ENCODE measurements at regions not wholly inside any gene's neighbourhood (a gene's known extent, or its start where the extent isn't known, plus 50 kb on each side); places are given as distances from the start of the nearest gene placed in this dataset.

DNA sequence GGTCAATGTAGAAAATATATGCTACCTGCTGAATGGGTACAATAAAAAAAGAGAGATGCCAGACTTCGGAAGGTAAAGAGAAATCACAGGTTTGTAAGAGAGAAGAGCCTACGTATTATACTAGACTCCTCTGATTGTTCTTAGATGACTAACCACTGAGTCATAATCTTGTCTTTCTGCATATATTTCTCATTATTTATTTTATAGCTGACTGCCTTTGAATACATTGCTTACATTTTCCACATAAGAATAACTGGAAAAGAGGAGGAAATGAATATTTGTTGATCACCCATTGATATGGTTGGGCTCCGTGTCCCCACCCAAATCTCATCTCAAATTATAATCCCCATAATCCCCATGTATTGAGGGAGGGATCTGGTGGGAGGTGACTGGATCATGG, 90.3 kb upstream of the RAB27B start:
- TF ChIP-seq POLR2A (IDR thresholded peaks at IDR 0.05; ENCODE audit: low read depth, low read length) (no peak), RCOR1 (IDR thresholded peaks at IDR 0.05; ENCODE audit: insufficient replicate concordance, low read length) (no peak), CEBPB (IDR thresholded peaks at IDR 0.05; ENCODE audit: low read depth, low read length) (no peak), FOS (IDR thresholded peaks at IDR 0.05; ENCODE audit: low read depth, low read length) (peak; percentile 79)
- TF ChIP-seq, protein P1, sequence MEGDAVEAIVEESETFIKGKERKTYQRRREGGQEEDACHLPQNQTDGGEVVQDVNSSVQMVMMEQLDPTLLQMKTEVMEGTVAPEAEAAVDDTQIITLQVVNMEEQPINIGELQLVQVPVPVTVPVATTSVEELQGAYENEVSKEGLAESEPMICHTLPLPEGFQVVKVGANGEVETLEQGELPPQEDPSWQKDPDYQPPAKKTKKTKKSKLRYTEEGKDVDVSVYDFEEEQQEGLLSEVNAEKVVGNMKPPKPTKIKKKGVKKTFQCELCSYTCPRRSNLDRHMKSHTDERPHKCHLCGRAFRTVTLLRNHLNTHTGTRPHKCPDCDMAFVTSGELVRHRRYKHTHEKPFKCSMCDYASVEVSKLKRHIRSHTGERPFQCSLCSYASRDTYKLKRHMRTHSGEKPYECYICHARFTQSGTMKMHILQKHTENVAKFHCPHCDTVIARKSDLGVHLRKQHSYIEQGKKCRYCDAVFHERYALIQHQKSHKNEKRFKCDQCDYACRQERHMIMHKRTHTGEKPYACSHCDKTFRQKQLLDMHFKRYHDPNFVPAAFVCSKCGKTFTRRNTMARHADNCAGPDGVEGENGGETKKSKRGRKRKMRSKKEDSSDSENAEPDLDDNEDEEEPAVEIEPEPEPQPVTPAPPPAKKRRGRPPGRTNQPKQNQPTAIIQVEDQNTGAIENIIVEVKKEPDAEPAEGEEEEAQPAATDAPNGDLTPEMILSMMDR (conservative IDR thresholded peaks at IDR 0.05; ENCODE audit: low read depth, low read length): no peak
- TF ChIP-seq, protein P2, sequence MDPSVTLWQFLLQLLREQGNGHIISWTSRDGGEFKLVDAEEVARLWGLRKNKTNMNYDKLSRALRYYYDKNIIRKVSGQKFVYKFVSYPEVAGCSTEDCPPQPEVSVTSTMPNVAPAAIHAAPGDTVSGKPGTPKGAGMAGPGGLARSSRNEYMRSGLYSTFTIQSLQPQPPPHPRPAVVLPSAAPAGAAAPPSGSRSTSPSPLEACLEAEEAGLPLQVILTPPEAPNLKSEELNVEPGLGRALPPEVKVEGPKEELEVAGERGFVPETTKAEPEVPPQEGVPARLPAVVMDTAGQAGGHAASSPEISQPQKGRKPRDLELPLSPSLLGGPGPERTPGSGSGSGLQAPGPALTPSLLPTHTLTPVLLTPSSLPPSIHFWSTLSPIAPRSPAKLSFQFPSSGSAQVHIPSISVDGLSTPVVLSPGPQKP (IDR thresholded peaks at IDR 0.05; ENCODE audit: borderline replicate concordance, low read depth, low read length): no peak
- TF ChIP-seq, protein P3, sequence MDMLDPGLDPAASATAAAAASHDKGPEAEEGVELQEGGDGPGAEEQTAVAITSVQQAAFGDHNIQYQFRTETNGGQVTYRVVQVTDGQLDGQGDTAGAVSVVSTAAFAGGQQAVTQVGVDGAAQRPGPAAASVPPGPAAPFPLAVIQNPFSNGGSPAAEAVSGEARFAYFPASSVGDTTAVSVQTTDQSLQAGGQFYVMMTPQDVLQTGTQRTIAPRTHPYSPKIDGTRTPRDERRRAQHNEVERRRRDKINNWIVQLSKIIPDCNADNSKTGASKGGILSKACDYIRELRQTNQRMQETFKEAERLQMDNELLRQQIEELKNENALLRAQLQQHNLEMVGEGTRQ (IDR thresholded peaks at IDR 0.05; ENCODE audit: low read depth, low read length): no peak
